Activated T-cell treated with anti-CD3 and anti-CD28 coated beads, Interleukin-2, amount 50 U/mL, for 48 hours (primary cell): ENCODE measurements at regions not wholly inside any gene's neighbourhood (a gene's known extent, or its start where the extent isn't known, plus 50 kb on each side); places are given as distances from the start of the nearest gene placed in this dataset.

Experiments used
- DNase-seq, 2 experiments: peaks; one replicate each; pipeline ENCODE4 v3.0.0-alpha.2; 2020

DNA sequence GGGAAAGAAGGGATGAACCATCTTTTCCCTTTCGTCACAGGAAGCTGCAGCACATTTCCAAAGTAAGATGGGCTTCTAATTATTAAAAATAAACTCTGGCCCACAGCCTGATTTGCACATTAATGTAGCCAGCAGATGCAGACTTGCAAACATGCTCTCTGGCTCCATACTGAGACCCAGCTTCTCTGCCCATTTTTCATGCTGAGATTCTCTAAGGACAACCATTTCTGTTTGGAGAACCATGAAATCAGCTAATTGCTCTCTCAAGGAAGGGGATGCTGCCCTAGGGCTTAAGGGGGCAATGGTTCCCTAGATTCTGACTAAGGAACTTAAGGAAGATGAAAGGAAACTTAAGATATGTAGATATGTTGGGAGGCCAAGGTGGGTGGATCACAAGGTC is 63.0 kb upstream of the CES5A start:
- no peak for DNase-seq

DNA sequence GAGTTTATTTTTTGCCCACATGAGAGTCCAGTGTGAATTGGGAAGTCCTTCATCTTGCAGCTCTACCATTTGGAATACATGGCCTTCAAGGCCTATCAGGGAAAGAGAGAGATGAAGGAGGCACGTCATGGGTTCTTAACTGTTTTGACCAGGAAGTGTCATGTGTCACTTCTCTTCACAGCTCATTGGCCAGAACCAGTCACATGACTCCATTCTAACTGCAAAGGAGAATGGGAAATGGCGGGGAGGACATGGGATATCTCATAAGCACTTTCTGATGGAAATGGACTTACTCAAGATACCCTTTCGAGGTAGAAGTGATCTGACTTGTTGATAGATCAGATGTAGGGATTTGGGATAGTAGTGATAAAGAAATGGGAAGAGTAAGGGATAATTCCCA is 57.9 kb upstream of the CES5A start:
- no peak for DNase-seq

DNA sequence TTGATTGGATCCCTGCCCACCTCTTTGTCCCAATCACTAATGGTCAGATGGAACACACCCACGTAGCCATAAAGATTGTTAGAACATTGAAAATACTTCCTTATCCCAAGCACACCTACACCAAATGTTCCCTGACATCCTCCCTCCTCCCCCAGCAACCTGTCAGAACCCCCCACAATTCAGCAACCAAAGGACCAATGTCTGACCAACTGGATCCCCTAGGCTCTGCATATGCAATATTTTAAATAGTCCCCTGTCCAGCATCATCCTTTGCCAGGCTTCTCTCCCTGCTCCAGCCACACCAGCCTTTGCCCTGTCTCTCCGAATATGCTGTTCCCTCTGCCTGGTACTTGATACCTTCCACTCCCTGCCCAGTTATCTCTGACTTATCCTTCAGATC is 54.9 kb upstream of the CES5A start:
- DNase-seq = no peak

DNA sequence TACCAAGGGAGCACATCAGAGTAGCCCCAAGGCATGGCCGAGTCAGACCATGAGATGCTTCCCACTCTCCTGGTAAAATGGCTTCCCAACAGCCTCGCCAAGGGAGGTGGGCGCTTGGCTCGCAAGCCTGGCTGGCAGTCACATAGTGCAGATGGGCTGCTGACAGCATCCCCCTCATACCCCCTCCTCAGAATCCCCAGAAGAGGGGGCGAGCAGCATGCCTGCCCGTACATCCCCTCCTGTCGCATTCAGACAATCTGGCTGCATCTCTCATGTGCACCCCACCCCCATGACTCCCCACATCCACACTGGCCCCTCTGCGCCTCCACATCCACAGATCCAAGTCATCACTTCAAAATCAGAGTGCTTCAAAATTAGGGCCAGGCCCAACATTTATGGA is 54.0 kb upstream of the CES5A start:
- no peak for DNase-seq

DNA sequence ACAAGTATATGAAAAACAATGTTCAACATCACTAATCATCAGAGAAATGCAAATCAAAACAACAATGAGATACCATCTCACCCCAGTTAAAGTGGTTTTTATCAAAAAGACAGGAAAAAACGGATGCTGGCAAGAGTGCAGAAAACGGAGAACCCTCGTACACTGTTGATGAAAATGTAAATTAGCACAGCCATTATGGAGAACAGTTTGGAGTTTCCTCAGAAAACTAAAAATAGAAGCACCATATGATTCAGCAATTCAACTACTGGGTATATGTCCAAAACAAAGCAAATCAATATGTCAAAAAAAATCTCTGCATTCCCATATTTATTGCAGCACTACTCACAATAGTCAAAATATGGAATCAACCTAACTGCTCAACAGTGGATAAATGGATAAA is 50.1 kb upstream of the CES5A start:
- no peak for DNase-seq
